ENCODE measurements at regions not wholly inside any gene's neighbourhood (a gene's known extent, or its start where the extent isn't known, plus 50 kb on each side); places are given as distances from the start of the nearest gene placed in this dataset.
"Not testable (repeated sequence)": the region's sequence is repeated elsewhere in the genome, so short reads cannot be mapped to it uniquely, and the experiment has no call there.

GRCh38 chrX:87448613-87449012, 69.0 kb upstream of the KLHL4 start:
- DNase-seq (ENCODE audit: low spot score); intact Hi-C loops (cut with DNase I): not testable (repeated sequence)

DNA sequence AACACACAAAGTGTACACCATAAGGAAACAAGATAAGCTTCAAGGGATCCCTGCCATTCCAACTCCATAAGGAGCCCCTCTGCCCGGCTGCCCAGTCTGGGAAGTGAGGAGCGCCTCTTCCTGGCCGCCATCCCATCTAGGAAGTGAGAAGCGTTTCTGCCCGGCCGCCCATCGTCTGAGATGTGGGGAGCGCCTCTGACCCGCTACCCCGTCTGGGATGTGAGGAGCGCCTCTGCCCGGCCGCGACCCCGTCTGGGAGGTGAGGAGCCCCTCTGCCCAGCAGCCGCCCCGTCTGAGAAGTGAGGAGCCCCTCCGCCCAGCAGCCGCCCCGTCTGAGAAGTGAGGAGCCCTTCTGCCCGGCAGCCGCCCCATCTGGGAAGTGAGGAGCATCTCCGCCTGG, 51.8 kb upstream of the KLHL4 start:
- not testable (repeated sequence) for DNase-seq (ENCODE audit: low spot score)
- intact Hi-C loops (cut with DNase I), result loop anchor here in 1 of 2 donors (2.0 kb wide), 1 partner anchor 45 kb away; no protein-coding TSS in a partner anchor
